Liver (tissue), 8 donors: ENCODE measurements at regions not wholly inside any gene's neighbourhood (a gene's known extent, or its start where the extent isn't known, plus 50 kb on each side); places are given as distances from the start of the nearest gene placed in this dataset.

ENCODE experiments used
- DNase-seq: peaks from one replicate; pipeline ENCODE4 v3.0.0-alpha.2; 2017; ENCODE audit warnings: low spot score
- H3K27ac ChIP-seq, 2 donors: one replicate each; pipeline ENCODE4 v1.7.0; 2013; ENCODE audit warnings: inconsistent platforms in 2 of 2, low read length in 2 of 2, control low read depth in 1 of 2, low read depth in 1 of 2, mild to moderate bottlenecking in 1 of 2
- H3K27me3 ChIP-seq, 4 donors: one replicate each; pipeline versions ENCODE4 v1.6.1 to v1.7.0; 2013; ENCODE audit warnings: low read length in 3 of 4, inconsistent platforms in 1 of 4, mild to moderate bottlenecking in 1 of 4, moderate library complexity in 1 of 4; ENCODE audit not compliant: control insufficient read depth in 4 of 4, insufficient read depth in 4 of 4
- H3K36me3 ChIP-seq, 4 donors: one replicate each; pipeline versions ENCODE4 v1.6.1 to v1.7.0; 2013; ENCODE audit warnings: low read length in 3 of 4, mild to moderate bottlenecking in 3 of 4, low read depth in 1 of 4, moderate library complexity in 1 of 4; ENCODE audit not compliant: control insufficient read depth in 4 of 4, insufficient read depth in 3 of 4
- H3K4me1 ChIP-seq, 4 donors: one replicate each; pipeline versions ENCODE4 v1.6.1 to v1.7.0; 2013; ENCODE audit warnings: low read length in 3 of 4, mild to moderate bottlenecking in 3 of 4, moderate library complexity in 1 of 4; ENCODE audit not compliant: control insufficient read depth in 4 of 4, insufficient read depth in 4 of 4
- H3K4me3 ChIP-seq, 3 donors: one replicate each; pipeline versions ENCODE4 v1.6.1 to v1.7.0; 2013; ENCODE audit warnings: low read length in 3 of 3, control low read depth in 1 of 3, low read depth in 1 of 3, mild to moderate bottlenecking in 1 of 3
- H3K9ac ChIP-seq, 2 donors: one replicate each; pipeline ENCODE4 v1.7.0; 2013; ENCODE audit warnings: low read length in 2 of 2, mild to moderate bottlenecking in 2 of 2, moderate library complexity in 2 of 2, control low read depth in 1 of 2, low read depth in 1 of 2
- H3K9me3 ChIP-seq, 4 donors: one replicate each; pipeline versions ENCODE4 v1.6.1 to v1.7.0; 2013; ENCODE audit warnings: low read length in 3 of 4; ENCODE audit not compliant: control insufficient read depth in 4 of 4
- ATF3 ChIP-seq: IDR thresholded peaks from 2 replicates; pipeline ENCODE4 v1.6.1; 2016; ENCODE audit warnings: antibody characterized with exemption
- CTCF ChIP-seq: fragments of 150-350 bp; IDR thresholded peaks from 2 replicates; pipeline ENCODE4 v1.5.1; 2017; ENCODE audit warnings: improper control_type of control experiment, low read depth, low read length; ENCODE audit not compliant: missing input control
- EGR1 ChIP-seq, 2 donors: IDR thresholded peaks; 2 replicates each; pipeline ENCODE4 v1.6.1; 2016 to 2018; ENCODE audit warnings: antibody characterized with exemption in 2 of 2, low read depth in 2 of 2
- FOXA1 ChIP-seq: IDR thresholded peaks from 2 replicates; pipeline ENCODE4 v1.6.1; 2016; ENCODE audit warnings: antibody characterized with exemption
- FOXA2 ChIP-seq: IDR thresholded peaks from 2 replicates; pipeline ENCODE4 v1.6.1; 2016; ENCODE audit warnings: antibody characterized with exemption
- GABPA ChIP-seq, 2 donors: IDR thresholded peaks in 1 of 2; conservative IDR thresholded peaks in 1 of 2; 2 replicates each; pipeline ENCODE4 v1.6.1; 2016; ENCODE audit warnings: antibody characterized with exemption in 2 of 2, mild to moderate bottlenecking in 1 of 2, moderate library complexity in 1 of 2
- HNF4A ChIP-seq, 2 donors: conservative IDR thresholded peaks; 2 replicates each; pipeline ENCODE4 v1.6.1; 2016; ENCODE audit warnings: antibody characterized with exemption in 2 of 2, mild to moderate bottlenecking in 2 of 2
- HNF4G ChIP-seq: IDR thresholded peaks from 2 replicates; pipeline ENCODE4 v1.6.1; 2016; ENCODE audit warnings: antibody characterized with exemption
- JUND ChIP-seq, 2 donors: IDR thresholded peaks; 2 replicates each; pipeline ENCODE4 v1.6.1; 2016; ENCODE audit warnings: antibody characterized with exemption in 2 of 2
- NR2F2 ChIP-seq: IDR thresholded peaks from 2 replicates; pipeline ENCODE4 v1.6.1; 2016; ENCODE audit warnings: antibody characterized with exemption
- RAD21 ChIP-seq, 2 donors: IDR thresholded peaks; 2 replicates each; pipeline ENCODE4 v1.6.1; 2016; ENCODE audit warnings: antibody characterized with exemption in 2 of 2, mild to moderate bottlenecking in 2 of 2
- RXRA ChIP-seq, 2 donors: IDR thresholded peaks; 2 replicates each; pipeline ENCODE4 v1.6.1; 2017 to 2018; ENCODE audit warnings: antibody characterized with exemption in 2 of 2, mild to moderate bottlenecking in 1 of 2
- SP1 ChIP-seq: IDR thresholded peaks from 2 replicates; pipeline ENCODE4 v1.6.1; 2018; ENCODE audit warnings: antibody characterized with exemption, mild to moderate bottlenecking
- TAF1 ChIP-seq: conservative IDR thresholded peaks from 2 replicates; pipeline ENCODE4 v1.6.1; 2016; ENCODE audit warnings: antibody characterized with exemption, mild to moderate bottlenecking
- YY1 ChIP-seq: IDR thresholded peaks from 2 replicates; pipeline ENCODE4 v1.6.1; 2016; ENCODE audit warnings: antibody characterized with exemption, mild to moderate bottlenecking
- WGBS: extraction: QIAGEN DNeasy Blood & Tissue Kit; methylation state at CpG from one replicate; pipeline ENCODE4 v1.1.7; 2013; 5-methylcytosine and 5-hydroxymethylcytosine counted together
- TF ChIP-seq, protein P1 (sequence below): IDR thresholded peaks from 2 replicates; pipeline ENCODE4 v1.6.1; 2016; ENCODE audit warnings: antibody characterized with exemption
- TF ChIP-seq, protein P2 (sequence below): IDR thresholded peaks from 2 replicates; pipeline ENCODE4 v1.6.1; 2016; ENCODE audit warnings: antibody characterized with exemption, mild to moderate bottlenecking
- donor health status: healthy.
- donor health status: healthy.
- donor health status: healthy.
- donor health status: healthy.
- donor health status: healthy.

GRCh38 chr2:221836095-221836494 is 264.0 kb upstream of the EPHA4 start:
- H3K4me3 ChIP-seq = no peak overlapping the region
- H3K27me3 ChIP-seq = no peaks in the 10 kb centered on the region
- 72% methylated on average over 3 of the region's 3 CpGs for WGBS
- H3K36me3 ChIP-seq = no peaks in the 10 kb centered on the region
- TF ChIP-seq YY1 (no peak), RAD21 (IDR thresholded peaks at IDR 0.05) (no peak), TAF1 (no peak), EGR1 (IDR thresholded peaks at IDR 0.05; ENCODE audit: low read depth in 2 of 2) (no peak), JUND (IDR thresholded peaks at IDR 0.05) (no peak), HNF4G (no peak), FOXA2 (no peak), SP1 (no peak), GABPA (IDR thresholded peaks at IDR 0.05 in 1 of 2, conservative IDR thresholded peaks at IDR 0.05 in 1 of 2) (no peak)
- TF ChIP-seq, protein P1, sequence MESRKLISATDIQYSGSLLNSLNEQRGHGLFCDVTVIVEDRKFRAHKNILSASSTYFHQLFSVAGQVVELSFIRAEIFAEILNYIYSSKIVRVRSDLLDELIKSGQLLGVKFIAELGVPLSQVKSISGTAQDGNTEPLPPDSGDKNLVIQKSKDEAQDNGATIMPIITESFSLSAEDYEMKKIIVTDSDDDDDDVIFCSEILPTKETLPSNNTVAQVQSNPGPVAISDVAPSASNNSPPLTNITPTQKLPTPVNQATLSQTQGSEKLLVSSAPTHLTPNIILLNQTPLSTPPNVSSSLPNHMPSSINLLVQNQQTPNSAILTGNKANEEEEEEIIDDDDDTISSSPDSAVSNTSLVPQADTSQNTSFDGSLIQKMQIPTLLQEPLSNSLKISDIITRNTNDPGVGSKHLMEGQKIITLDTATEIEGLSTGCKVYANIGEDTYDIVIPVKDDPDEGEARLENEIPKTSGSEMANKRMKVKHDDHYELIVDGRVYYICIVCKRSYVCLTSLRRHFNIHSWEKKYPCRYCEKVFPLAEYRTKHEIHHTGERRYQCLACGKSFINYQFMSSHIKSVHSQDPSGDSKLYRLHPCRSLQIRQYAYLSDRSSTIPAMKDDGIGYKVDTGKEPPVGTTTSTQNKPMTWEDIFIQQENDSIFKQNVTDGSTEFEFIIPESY = no peak
- H3K4me1 ChIP-seq = no peaks in the 10 kb centered on the region
- no peak for DNase-seq
- H3K9me3 ChIP-seq = no peaks in the 10 kb centered on the region
- H3K27ac ChIP-seq = no peak overlapping the region
- H3K9ac ChIP-seq = no peak overlapping the region

DNA sequence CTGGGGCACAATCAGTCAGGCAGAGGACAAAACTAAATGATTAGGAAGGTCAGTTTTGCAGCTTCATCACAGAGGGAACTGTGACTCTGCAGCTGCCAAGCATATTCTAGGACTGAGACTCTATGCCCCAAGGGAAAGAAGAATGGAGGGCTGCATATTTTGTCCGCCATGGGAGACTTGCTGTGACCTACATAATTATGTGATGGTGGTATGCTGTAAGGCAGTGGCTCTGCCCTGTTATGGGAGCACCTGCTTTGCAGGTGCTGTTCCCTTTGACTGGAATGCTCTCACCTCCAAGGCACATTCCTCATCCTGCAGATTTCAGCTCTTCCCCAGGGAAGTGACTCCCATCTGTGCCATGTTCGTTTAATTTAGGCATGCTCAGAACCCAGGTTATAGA is 261.9 kb upstream of the EPHA4 start:
- Histone ChIP-seq H3K4me1 (no peaks in the 10 kb centered on the region), H3K9me3 (no peaks in the 10 kb centered on the region), H3K4me3 (no peak overlapping the region), H3K27ac (no peak overlapping the region), H3K36me3 (no peaks in the 10 kb centered on the region), H3K27me3 (no peaks in the 10 kb centered on the region), H3K9ac (no peak overlapping the region)
- 43% methylated on average over 2 of the region's 2 CpGs for WGBS
- TF ChIP-seq FOXA2 = no peak
- no peak for TF ChIP-seq FOXA1
- no peak for TF ChIP-seq HNF4A (conservative IDR thresholded peaks at IDR 0.05)
- TF ChIP-seq, protein P1 = no peak
- no peak for TF ChIP-seq RAD21 (IDR thresholded peaks at IDR 0.05)
- no peak for TF ChIP-seq NR2F2
- no peak for TF ChIP-seq GABPA (IDR thresholded peaks at IDR 0.05 in 1 of 2, conservative IDR thresholded peaks at IDR 0.05 in 1 of 2)
- no peak for TF ChIP-seq SP1
- TF ChIP-seq ATF3 = no peak
- no peak for TF ChIP-seq RXRA (IDR thresholded peaks at IDR 0.05)
- TF ChIP-seq, protein P2, sequence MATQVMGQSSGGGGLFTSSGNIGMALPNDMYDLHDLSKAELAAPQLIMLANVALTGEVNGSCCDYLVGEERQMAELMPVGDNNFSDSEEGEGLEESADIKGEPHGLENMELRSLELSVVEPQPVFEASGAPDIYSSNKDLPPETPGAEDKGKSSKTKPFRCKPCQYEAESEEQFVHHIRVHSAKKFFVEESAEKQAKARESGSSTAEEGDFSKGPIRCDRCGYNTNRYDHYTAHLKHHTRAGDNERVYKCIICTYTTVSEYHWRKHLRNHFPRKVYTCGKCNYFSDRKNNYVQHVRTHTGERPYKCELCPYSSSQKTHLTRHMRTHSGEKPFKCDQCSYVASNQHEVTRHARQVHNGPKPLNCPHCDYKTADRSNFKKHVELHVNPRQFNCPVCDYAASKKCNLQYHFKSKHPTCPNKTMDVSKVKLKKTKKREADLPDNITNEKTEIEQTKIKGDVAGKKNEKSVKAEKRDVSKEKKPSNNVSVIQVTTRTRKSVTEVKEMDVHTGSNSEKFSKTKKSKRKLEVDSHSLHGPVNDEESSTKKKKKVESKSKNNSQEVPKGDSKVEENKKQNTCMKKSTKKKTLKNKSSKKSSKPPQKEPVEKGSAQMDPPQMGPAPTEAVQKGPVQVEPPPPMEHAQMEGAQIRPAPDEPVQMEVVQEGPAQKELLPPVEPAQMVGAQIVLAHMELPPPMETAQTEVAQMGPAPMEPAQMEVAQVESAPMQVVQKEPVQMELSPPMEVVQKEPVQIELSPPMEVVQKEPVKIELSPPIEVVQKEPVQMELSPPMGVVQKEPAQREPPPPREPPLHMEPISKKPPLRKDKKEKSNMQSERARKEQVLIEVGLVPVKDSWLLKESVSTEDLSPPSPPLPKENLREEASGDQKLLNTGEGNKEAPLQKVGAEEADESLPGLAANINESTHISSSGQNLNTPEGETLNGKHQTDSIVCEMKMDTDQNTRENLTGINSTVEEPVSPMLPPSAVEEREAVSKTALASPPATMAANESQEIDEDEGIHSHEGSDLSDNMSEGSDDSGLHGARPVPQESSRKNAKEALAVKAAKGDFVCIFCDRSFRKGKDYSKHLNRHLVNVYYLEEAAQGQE = no peak
- no peak for TF ChIP-seq TAF1
- no peak for TF ChIP-seq CTCF
- TF ChIP-seq JUND (IDR thresholded peaks at IDR 0.05) = no peak
- no peak for TF ChIP-seq EGR1 (IDR thresholded peaks at IDR 0.05; ENCODE audit: low read depth in 2 of 2)
- DNase-seq = no peak
